HG03565 (cell line): ENCODE measurements at regions not wholly inside any gene's neighbourhood (a gene's known extent, or its start where the extent isn't known, plus 50 kb on each side); places are given as distances from the start of the nearest gene placed in this dataset.

Experiments used
- ATAC-seq: cut with Tn5 transposase; IDR thresholded peaks from one replicate; pipeline ENCODE4 v1.9.1; 2021; ENCODE audit warnings: mild to moderate bottlenecking, moderate library complexity; ENCODE audit not compliant: unreplicated experiment

DNA sequence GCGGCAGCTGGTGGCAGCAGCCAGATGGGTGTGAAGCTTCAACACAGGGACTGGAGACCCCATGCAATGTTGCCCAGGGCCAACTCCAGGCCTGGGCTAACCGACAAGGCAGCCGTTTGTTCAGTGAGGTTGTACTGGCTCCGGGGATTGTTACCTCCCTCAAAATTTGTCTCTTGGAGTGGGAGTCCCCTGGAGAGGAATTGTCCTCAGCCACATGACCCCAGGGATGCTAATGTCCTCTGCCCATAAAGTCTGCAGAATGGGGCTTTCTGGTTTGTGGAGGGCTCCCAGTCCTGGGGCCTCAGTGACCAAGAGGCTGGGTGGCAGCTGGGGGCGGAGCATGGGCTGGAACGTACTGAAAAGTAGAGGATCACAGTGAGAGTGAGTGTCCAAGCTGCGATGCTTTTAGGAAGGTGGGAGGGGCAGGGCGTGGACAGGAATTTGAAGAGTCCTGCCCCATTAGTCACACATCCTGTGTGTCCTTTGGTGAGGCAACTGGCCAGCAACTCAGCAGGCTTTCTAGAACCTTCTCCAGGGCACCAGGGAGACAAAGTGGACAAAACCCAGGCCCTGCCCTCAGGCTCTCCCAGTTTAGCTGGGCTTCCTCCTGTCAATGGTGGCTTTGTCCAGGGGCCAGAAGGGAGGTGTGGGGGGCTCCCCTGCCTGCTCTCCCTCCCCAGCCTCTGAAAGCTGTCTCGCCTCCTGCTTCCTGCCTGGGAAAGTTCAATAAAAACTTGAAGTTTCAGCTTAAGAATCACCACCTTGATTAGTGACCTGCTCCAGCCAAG, 114.0 kb downstream of the NSG2 start:
- no peak for ATAC-seq

GRCh38 chr5:174165406-174165805, 119.9 kb downstream of the NSG2 start:
- ATAC-seq, result no peak

GRCh38 chr5:174166231-174167079, 120.9 kb downstream of the NSG2 start:
- ATAC-seq, result no peak

DNA sequence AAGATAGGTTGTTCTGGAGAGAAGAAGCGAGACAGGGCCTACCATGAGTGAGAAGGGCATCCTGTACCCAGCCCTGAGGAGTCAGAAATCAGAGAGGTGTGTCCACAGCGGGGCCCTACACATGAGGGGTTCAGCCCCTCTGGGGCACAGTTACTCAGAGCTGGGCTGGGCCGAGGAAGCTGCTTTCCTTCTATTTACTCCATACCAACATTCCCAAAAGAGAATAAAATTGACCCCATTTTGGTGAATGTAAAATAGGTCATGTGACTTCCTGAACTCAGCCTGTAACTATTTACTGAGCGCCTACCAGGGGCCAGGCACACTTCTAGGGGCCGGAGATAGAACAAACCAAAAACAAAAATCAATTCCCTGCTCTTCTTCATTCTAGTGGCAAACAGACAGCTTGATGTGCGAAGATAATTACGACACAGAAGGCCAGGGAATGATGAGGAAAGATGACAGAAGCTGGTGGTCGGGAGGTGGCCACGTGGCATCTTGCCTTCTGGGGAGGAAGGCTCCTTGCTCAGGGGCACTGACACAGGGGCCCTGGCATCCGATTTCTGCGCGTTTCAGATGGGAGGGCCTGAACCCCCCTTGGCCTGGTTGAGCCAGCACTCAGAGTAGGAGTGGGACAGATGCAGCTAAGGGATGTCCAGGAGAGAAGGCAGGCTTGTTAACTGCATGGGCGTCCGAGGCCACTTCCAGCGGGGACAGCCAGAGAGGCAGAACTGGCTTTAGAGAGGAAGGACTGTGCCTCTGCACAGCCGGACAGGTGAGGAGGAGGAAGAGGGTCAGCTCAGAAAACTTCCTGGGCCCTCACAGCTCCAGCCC, 121.8 kb downstream of the NSG2 start:
- ATAC-seq, result no peak

- ATAC-seq, result no peak
Measured at GRCh38 chr5:174172152-174172551, 126.6 kb downstream of the NSG2 start.

- ATAC-seq, result no peak
Measured at GRCh38 chr5:174172566-174172965, 127.1 kb downstream of the NSG2 start.

DNA sequence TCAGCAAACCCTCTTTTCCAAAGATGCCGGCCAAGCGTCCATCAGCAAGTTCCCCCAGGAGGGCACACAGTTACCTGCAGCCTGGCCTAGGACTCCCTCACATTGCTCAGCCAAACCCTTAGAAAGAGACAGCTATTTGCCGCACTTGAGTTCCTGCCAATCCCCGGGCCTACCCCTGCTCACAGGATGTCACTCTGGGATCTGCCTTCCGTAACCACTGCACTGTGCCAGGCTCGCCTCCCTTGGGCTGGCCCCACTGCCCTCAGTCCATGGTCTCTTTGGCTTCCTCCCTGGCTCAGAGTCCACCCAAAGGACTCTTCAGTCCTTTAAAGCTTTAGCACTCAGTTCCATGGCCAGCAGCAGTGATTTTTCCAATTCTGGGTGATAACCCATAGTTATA, 128.3 kb downstream of the NSG2 start:
- ATAC-seq, result no peak

- no peak for ATAC-seq
Measured at GRCh38 chr5:174175716-174176268, 130.3 kb downstream of the NSG2 start.

- no peak for ATAC-seq
Measured at GRCh38 chr5:174176511-174176910, 131.0 kb downstream of the NSG2 start.

GRCh38 chr5:174177531-174177930, 132.0 kb downstream of the NSG2 start:
- no peak for ATAC-seq

GRCh38 chr5:174177976-174178605, 132.6 kb downstream of the NSG2 start:
- ATAC-seq, result no peak

DNA sequence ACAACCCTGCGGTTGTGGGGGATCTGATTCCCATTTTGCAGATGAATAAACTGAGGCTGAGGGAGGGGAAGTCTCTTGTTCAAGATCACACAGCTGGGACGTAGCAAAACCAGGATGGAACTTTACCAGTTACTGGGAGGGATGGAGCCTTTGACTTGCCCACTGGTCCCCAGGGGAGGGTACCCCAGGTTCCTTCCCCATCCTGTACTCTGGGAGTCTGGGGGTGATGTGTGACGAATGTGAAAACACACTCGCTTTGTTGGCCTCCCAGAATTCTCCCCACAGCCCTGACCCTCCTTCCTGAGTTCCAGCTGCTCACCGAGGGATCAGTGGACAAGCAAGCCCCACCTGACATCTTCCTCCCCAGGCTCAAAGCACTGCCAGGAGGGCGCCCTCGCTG, 135.1 kb downstream of the NSG2 start:
- no peak for ATAC-seq

- no peak for ATAC-seq
Measured at GRCh38 chr5:174182111-174182510, 136.6 kb downstream of the NSG2 start.

DNA sequence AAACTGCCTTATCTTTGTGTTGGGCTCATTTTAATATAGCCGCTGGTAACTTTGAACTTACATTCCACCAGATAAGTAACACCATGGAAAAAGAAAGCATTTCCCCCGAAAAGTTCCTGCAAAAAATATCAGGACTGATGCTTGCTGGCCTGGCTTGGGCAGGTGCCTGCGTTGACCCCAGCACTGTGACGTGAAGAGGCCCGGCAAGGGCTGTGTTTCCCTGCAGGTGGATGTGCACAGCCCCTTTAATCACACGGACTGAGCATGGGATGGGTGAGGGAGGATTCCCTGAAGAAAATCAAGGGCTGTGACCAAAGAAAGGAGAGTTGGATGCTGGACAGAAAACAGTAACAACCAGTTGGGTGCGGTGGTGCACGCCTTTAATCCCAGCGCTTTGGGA, 138.2 kb downstream of the NSG2 start:
- ATAC-seq, result no peak

DNA sequence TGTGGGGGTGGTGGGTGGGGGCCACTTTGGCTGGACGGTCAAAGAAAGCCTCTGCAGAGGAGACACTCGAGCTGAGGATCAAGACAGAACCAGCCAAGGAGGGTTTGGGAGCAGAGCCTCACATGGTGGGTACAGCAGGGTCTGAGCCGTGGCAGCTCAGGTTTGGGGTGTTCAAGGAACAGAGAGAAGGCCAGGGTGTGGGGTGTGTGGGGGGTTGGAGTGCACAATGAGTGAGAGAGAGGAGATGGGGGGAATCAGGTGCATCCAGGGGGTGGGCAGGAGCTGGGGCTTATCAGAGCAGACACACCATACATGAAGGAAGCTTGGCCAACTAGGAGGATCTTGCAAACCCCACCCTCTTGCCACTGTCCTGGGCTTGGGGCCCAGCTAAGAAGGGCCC, 140.0 kb downstream of the NSG2 start:
- no peak for ATAC-seq

DNA sequence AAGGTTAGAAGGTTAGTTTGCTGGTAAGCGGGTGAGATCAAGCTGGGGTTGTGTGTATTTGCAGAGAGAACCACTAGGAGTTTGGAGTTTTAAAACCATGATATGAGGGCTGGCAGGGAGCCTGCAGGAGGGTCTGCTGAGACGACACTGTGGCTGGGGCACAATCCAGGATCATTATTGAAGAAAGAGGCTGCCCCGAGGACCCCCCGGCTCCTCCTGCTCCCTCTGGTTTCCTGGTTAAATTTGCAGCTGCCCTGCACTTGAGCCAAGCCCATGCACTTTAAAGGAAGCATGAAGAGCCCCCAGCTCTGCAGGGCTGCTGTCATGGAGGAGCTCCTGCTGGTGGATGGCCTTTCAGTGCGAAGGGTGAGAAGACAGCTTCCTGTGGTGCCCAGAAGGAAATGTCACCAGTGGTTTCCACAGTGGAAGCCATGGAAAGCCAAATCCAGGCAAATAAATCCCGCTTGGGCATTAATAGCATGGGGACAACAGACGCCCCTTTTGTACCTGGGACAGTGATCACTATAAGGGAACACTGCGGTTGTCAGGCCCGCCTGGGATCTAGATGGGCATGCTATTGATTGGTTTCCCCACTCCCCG, 140.7 kb downstream of the NSG2 start:
- ATAC-seq, result no peak

GRCh38 chr5:174187001-174187400, 141.5 kb downstream of the NSG2 start:
- no peak for ATAC-seq

DNA sequence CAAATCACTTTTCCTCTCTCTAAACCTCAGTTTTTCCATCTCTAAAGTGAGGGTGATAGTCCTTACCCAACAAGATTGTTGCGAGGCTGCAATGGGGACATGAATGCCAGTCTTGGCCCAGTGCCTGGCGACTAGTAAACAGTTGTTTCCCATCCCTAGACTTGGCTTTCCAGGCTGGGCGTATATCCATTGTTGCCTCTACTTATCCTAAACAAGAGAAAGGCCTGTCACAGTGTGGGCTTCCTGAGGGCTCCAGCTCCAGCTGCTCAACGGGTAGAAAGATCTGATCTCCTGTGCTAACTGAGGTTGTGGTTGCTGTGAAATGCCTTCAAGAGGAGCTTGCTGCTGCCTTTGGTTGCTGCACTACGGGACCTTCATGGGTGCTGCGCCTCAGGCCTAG, 142.0 kb downstream of the NSG2 start:
- ATAC-seq, result no peak

DNA sequence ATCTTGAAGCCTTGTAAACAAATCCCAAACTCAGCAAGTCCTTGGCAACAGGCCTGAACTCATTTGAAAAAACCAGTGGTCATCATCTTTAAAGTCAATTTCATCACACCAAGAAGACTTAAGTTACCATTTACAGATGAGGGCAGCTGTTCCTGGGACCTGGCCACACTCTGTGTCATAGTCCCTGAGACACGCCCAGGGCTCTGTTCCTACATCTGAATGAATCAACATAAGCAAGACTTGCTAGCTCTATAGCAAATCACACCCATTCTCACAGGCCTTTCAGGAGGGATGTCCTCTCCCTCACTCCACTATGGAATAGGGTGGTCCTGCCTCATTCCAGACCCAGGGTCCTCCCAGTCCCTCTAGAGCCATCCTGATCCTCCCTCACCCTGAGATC, 142.8 kb downstream of the NSG2 start:
- no peak for ATAC-seq
